Activated CD4-positive, alpha-beta memory T cell treated with anti-CD3 and anti-CD28 coated beads, Interleukin-2, amount 10 ng/mL, durations not matched to agents 7 days and 5 days (primary cell): ENCODE measurements at regions not wholly inside any gene's neighbourhood (a gene's known extent, or its start where the extent isn't known, plus 50 kb on each side); places are given as distances from the start of the nearest gene placed in this dataset.

ENCODE experiments used
- CTCF ChIA-PET: fragments of 350-600 bp; sonication (Branson Sonifier 250); formaldehyde crosslinking; loops from one replicate; lab custom pipeline; 2021; ENCODE audit warnings: antibody characterized with exemption, inconsistent platforms; lab: Charles Lee
- POLR2A ChIA-PET: fragments of 350-600 bp; sonication (Branson Sonifier 250); formaldehyde crosslinking; loops from one replicate; lab custom pipeline; 2021; ENCODE audit warnings: antibody characterized with exemption; lab: Charles Lee
- DNase-seq: peaks from one replicate; pipeline ENCODE4 v3.0.0-alpha.2; 2020
- H3K27ac Mint-ChIP-seq: one replicate; pipeline ENCODE4 v1.8.0; 2021; ENCODE audit warnings: mild to moderate bottlenecking, mixed read lengths
- H3K27me3 Mint-ChIP-seq: one replicate; pipeline ENCODE4 v1.8.0; 2021; ENCODE audit warnings: mixed read lengths
- H3K36me3 Mint-ChIP-seq: one replicate; pipeline ENCODE4 v1.8.0; 2021; ENCODE audit warnings: low read depth, mixed read lengths
- H3K4me1 Mint-ChIP-seq: one replicate; pipeline ENCODE4 v1.8.0; 2021; ENCODE audit warnings: mixed read lengths
- H3K4me3 Mint-ChIP-seq: one replicate; pipeline ENCODE4 v1.8.0; 2021; ENCODE audit warnings: mild to moderate bottlenecking, mixed read lengths
- H3K9me3 Mint-ChIP-seq: one replicate; pipeline ENCODE4 v1.8.0; 2021; ENCODE audit warnings: mixed read lengths

GRCh38 chr7:80403686-80404241 lies 108.1 kb downstream of the GNAT3 start:
- ChIA-PET POLR2A (no interaction called here), CTCF (no interaction called here)
- DNase-seq, result no peak
- Mint-ChIP-seq H3K4me3 (no peak overlapping the region), H3K36me3 (no peaks in the 10 kb centered on the region), H3K27me3 (no peaks in the 10 kb centered on the region), H3K9me3 (peaks cover 14% of the 10 kb centered on the region), H3K27ac (no peak overlapping the region), H3K4me1 (no peaks in the 10 kb centered on the region)

GRCh38 chr7:80401708-80402107 lies 110.2 kb downstream of the GNAT3 start:
- ChIA-PET POLR2A (no interaction called here), CTCF (no interaction called here)
- H3K27me3 Mint-ChIP-seq, result no peaks in the 10 kb centered on the region
- peaks cover 11% of the 10 kb centered on the region for H3K9me3 Mint-ChIP-seq
- DNase-seq, result no peak
- H3K4me1 Mint-ChIP-seq, result no peaks in the 10 kb centered on the region
- H3K36me3 Mint-ChIP-seq, result no peaks in the 10 kb centered on the region
- no peak overlapping the region for H3K27ac Mint-ChIP-seq
- no peak overlapping the region for H3K4me3 Mint-ChIP-seq

- POLR2A ChIA-PET, result no interaction called here
- Mint-ChIP-seq H3K36me3 (no peaks in the 10 kb centered on the region), H3K9me3 (peaks cover 6% of the 10 kb centered on the region)
These were observed 118.1 kb downstream of the GNAT3 start for GRCh38 chr7:80393786-80394185.

GRCh38 chr7:80392229-80393169 lies 119.4 kb downstream of the GNAT3 start:
- Mint-ChIP-seq H3K27me3 (no peaks in the 10 kb centered on the region), H3K9me3 (peaks cover 6% of the 10 kb centered on the region), H3K4me1 (no peaks in the 10 kb centered on the region), H3K27ac (no peak overlapping the region), H3K4me3 (no peak overlapping the region), H3K36me3 (no peaks in the 10 kb centered on the region)
- no peak for DNase-seq
- POLR2A ChIA-PET, result no interaction called here
- CTCF ChIA-PET, result no interaction called here

More at GRCh38 chr7:80393786-80394185, 118.1 kb downstream of the GNAT3 start:
- CTCF ChIA-PET, result interaction anchor here (0.6 kb wide), 1 partner anchor 129 kb away, joined by 3 read pairs; no protein-coding TSS in a partner anchor
- H3K4me3 Mint-ChIP-seq, result no peak overlapping the region
- H3K27me3 Mint-ChIP-seq, result no peaks in the 10 kb centered on the region
- H3K27ac Mint-ChIP-seq, result no peak overlapping the region
- no peak for DNase-seq
- no peaks in the 10 kb centered on the region for H3K4me1 Mint-ChIP-seq

- no peak overlapping the region for H3K4me3 Mint-ChIP-seq
- H3K27ac Mint-ChIP-seq, result no peak overlapping the region
- H3K4me1 Mint-ChIP-seq, result no peaks in the 10 kb centered on the region
- ChIA-PET POLR2A (no interaction called here), CTCF (no interaction called here)
- no peak for DNase-seq
- H3K36me3 Mint-ChIP-seq, result no peaks in the 10 kb centered on the region
- H3K27me3 Mint-ChIP-seq, result no peaks in the 10 kb centered on the region
- H3K9me3 Mint-ChIP-seq, result peaks cover 6% of the 10 kb centered on the region
These were observed 124.2 kb downstream of the GNAT3 start for GRCh38 chr7:80387634-80388193.

GRCh38 chr7:80386686-80387085 lies 125.2 kb downstream of the GNAT3 start:
- H3K4me1 Mint-ChIP-seq, result no peaks in the 10 kb centered on the region
- DNase-seq, result no peak
- ChIA-PET POLR2A (no interaction called here), CTCF (no interaction called here)
- H3K27ac Mint-ChIP-seq, result no peak overlapping the region
- H3K9me3 Mint-ChIP-seq, result peaks cover 6% of the 10 kb centered on the region
- no peaks in the 10 kb centered on the region for H3K27me3 Mint-ChIP-seq
- no peaks in the 10 kb centered on the region for H3K36me3 Mint-ChIP-seq
- no peak overlapping the region for H3K4me3 Mint-ChIP-seq

- ChIA-PET CTCF (no interaction called here), POLR2A (no interaction called here)
- H3K36me3 Mint-ChIP-seq, result no peaks in the 10 kb centered on the region
- no peak overlapping the region for H3K27ac Mint-ChIP-seq
- H3K4me3 Mint-ChIP-seq, result no peak overlapping the region
- H3K27me3 Mint-ChIP-seq, result no peaks in the 10 kb centered on the region
- no peak for DNase-seq
- H3K9me3 Mint-ChIP-seq, result peaks cover 3% of the 10 kb centered on the region
- no peaks in the 10 kb centered on the region for H3K4me1 Mint-ChIP-seq
These were observed 126.4 kb downstream of the GNAT3 start for GRCh38 chr7:80385508-80385907.

GRCh38 chr7:80380957-80381356 lies 130.9 kb downstream of the GNAT3 start:
- Mint-ChIP-seq H3K9me3 (peaks cover 10% of the 10 kb centered on the region), H3K36me3 (no peaks in the 10 kb centered on the region), H3K27me3 (no peaks in the 10 kb centered on the region), H3K27ac (no peak overlapping the region), H3K4me3 (no peak overlapping the region), H3K4me1 (no peaks in the 10 kb centered on the region)
- ChIA-PET POLR2A (no interaction called here), CTCF (no interaction called here)
- no peak for DNase-seq

GRCh38 chr7:80379034-80379982 lies 132.6 kb downstream of the GNAT3 start:
- ChIA-PET POLR2A (no interaction called here), CTCF (no interaction called here)
- no peak overlapping the region for H3K4me3 Mint-ChIP-seq
- DNase-seq, result no peak
- no peaks in the 10 kb centered on the region for H3K4me1 Mint-ChIP-seq
- H3K9me3 Mint-ChIP-seq, result peaks cover 10% of the 10 kb centered on the region
- H3K27ac Mint-ChIP-seq, result no peak overlapping the region
- H3K36me3 Mint-ChIP-seq, result no peaks in the 10 kb centered on the region
- H3K27me3 Mint-ChIP-seq, result no peaks in the 10 kb centered on the region

GRCh38 chr7:80374321-80374720 lies 137.5 kb downstream of the GNAT3 start:
- Mint-ChIP-seq H3K36me3 (no peaks in the 10 kb centered on the region), H3K4me1 (no peaks in the 10 kb centered on the region), H3K27ac (no peak overlapping the region), H3K9me3 (peaks cover 13% of the 10 kb centered on the region), H3K27me3 (no peaks in the 10 kb centered on the region), H3K4me3 (no peak overlapping the region)
- ChIA-PET POLR2A (no interaction called here), CTCF (no interaction called here)
- no peak for DNase-seq

- H3K4me3 Mint-ChIP-seq, result no peak overlapping the region
- no peaks in the 10 kb centered on the region for H3K27me3 Mint-ChIP-seq
- H3K36me3 Mint-ChIP-seq, result no peaks in the 10 kb centered on the region
- DNase-seq, result no peak
- H3K9me3 Mint-ChIP-seq, result peaks cover 15% of the 10 kb centered on the region
- CTCF ChIA-PET, result no interaction called here
- no peak overlapping the region for H3K27ac Mint-ChIP-seq
- no peaks in the 10 kb centered on the region for H3K4me1 Mint-ChIP-seq
- POLR2A ChIA-PET, result no interaction called here
These were observed 138.3 kb downstream of the GNAT3 start for GRCh38 chr7:80373429-80374032.

- ChIA-PET POLR2A (no interaction called here), CTCF (no interaction called here)
- H3K36me3 Mint-ChIP-seq, result no peaks in the 10 kb centered on the region
- no peaks in the 10 kb centered on the region for H3K27me3 Mint-ChIP-seq
- peaks cover 15% of the 10 kb centered on the region for H3K9me3 Mint-ChIP-seq
- DNase-seq, result no peak
- no peaks in the 10 kb centered on the region for H3K4me1 Mint-ChIP-seq
- no peak overlapping the region for H3K27ac Mint-ChIP-seq
- no peak overlapping the region for H3K4me3 Mint-ChIP-seq
These were observed 139.4 kb downstream of the GNAT3 start for GRCh38 chr7:80372415-80372814.
